Smooth muscle cell (in vitro differentiated cells): ENCODE measurements at regions not wholly inside any gene's neighbourhood (a gene's known extent, or its start where the extent isn't known, plus 50 kb on each side); places are given as distances from the start of the nearest gene placed in this dataset.

Experiments
- DNase-seq: peaks from one replicate; lab custom pipeline; 2025; ENCODE audit not compliant: unreplicated experiment; lab: John Stamatoyannopoulos, UW
- H2AFZ ChIP-seq: fragments of 200-600 bp; sonication (generic); 2 replicates; pipeline ENCODE4 v1.6.0; 2016; ENCODE audit warnings: antibody characterized with exemption, low read depth, mild to moderate bottlenecking
- H3F3A ChIP-seq: fragments of 200-600 bp; sonication (generic); 2 replicates; pipeline ENCODE4 v1.6.0; 2017; ENCODE audit warnings: antibody characterized with exemption, low read depth
- H3K27ac ChIP-seq: fragments of 200-600 bp; sonication (generic); 2 replicates; pipeline ENCODE4 v1.5.1; 2016; ENCODE audit warnings: low read depth, mild to moderate bottlenecking
- H3K27me3 ChIP-seq: fragments of 200-600 bp; sonication (generic); 2 replicates; pipeline ENCODE4 v1.6.1; 2016; ENCODE audit warnings: low read depth, mild to moderate bottlenecking
- H3K36me3 ChIP-seq: fragments of 200-600 bp; sonication (generic); 2 replicates; pipeline ENCODE4 v1.5.1; 2016; ENCODE audit warnings: low read depth
- H3K4me1 ChIP-seq: fragments of 200-600 bp; sonication (generic); 2 replicates; pipeline ENCODE4 v1.5.1; 2016; ENCODE audit warnings: low read depth
- H3K4me2 ChIP-seq: fragments of 200-600 bp; sonication (generic); 2 replicates; pipeline ENCODE4 v1.6.0; 2016; ENCODE audit warnings: mild to moderate bottlenecking
- H3K4me3 ChIP-seq: fragments of 200-600 bp; sonication (generic); 2 replicates; pipeline ENCODE4 v1.5.1; 2016; ENCODE audit warnings: mild to moderate bottlenecking
- H3K79me2 ChIP-seq: fragments of 200-600 bp; sonication (generic); 2 replicates; pipeline ENCODE4 v1.6.0; 2016; ENCODE audit warnings: low read depth, mild to moderate bottlenecking
- H3K9ac ChIP-seq: fragments of 200-600 bp; sonication (generic); 2 replicates; pipeline ENCODE4 v1.6.0; 2016; ENCODE audit warnings: low read depth
- H3K9me3 ChIP-seq: fragments of 200-600 bp; sonication (generic); replicated peaks from 2 replicates; pipeline ENCODE4 v1.5.1; 2016; ENCODE audit warnings: low read depth
- H4K20me1 ChIP-seq: fragments of 200-600 bp; sonication (generic); 2 replicates; pipeline ENCODE4 v1.6.0; 2016; ENCODE audit warnings: low read depth
- CTCF ChIP-seq: fragments of 200-600 bp; sonication (generic); IDR thresholded peaks from 2 replicates; pipeline ENCODE4 v1.5.1; 2017; ENCODE audit warnings: borderline replicate concordance, mild to moderate bottlenecking, antibody characterized with exemption; ENCODE audit not compliant: insufficient read depth, poor library complexity, severe bottlenecking
- WGBS: methylation state at CpG from one replicate; pipeline ENCODE4 v1.1.7; 2016; ENCODE audit warnings: low lambda C conversion rate; 5-methylcytosine and 5-hydroxymethylcytosine counted together

GRCh38 chr5:174982485-174982884, 258.1 kb downstream of the MSX2 start:
- H3K9me3 ChIP-seq, result no peaks in the 10 kb centered on the region
- no peak for TF ChIP-seq CTCF
- H3K4me2 ChIP-seq, result no peak overlapping the region
- H4K20me1 ChIP-seq, result no peaks in the 10 kb centered on the region
- H3F3A ChIP-seq, result no peaks in the 10 kb centered on the region
- H2AFZ ChIP-seq, result no peak overlapping the region
- no peaks in the 10 kb centered on the region for H3K4me1 ChIP-seq
- no peak overlapping the region for H3K4me3 ChIP-seq
- no peak overlapping the region for H3K9ac ChIP-seq
- H3K36me3 ChIP-seq, result no peaks in the 10 kb centered on the region
- H3K27me3 ChIP-seq, result no peaks in the 10 kb centered on the region
- DNase-seq, result no peak
- H3K27ac ChIP-seq, result no peak overlapping the region
- H3K79me2 ChIP-seq, result no peaks in the 10 kb centered on the region
- 64% methylated on average over 2 of the region's 2 CpGs for WGBS

DNA sequence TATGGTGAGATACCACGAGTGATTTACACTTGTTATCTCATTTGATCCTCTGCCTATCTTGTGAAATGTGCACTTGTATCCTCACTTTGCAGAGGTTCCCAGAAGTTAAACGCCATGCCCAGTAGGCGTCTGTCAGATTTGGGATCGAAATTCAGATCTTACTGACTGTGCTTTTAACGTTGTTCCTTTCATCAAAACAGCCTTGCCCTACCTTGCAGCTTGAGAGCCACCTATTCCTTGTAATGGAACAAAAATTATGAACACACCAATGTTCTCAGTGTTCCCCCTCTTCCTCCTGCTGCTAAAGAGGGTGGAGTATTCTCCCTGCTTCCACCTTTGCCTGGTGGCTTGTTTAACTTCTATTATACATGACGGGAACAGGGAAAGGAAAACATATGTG, 257.0 kb downstream of the MSX2 start:
- DNase-seq, result no peak
- H3K9me3 ChIP-seq, result no peaks in the 10 kb centered on the region
- no peak overlapping the region for H3K27ac ChIP-seq
- no peak overlapping the region for H3K9ac ChIP-seq
- no peaks in the 10 kb centered on the region for H3K4me1 ChIP-seq
- H2AFZ ChIP-seq, result no peak overlapping the region
- no peaks in the 10 kb centered on the region for H4K20me1 ChIP-seq
- 71% methylated on average over 6 of the region's 6 CpGs for WGBS
- no peaks in the 10 kb centered on the region for H3K36me3 ChIP-seq
- TF ChIP-seq CTCF, result no peak
- no peak overlapping the region for H3K4me3 ChIP-seq
- no peak overlapping the region for H3K4me2 ChIP-seq
- peaks cover 8% of the 10 kb centered on the region for H3K27me3 ChIP-seq
- no peaks in the 10 kb centered on the region for H3K79me2 ChIP-seq
- no peaks in the 10 kb centered on the region for H3F3A ChIP-seq

DNA sequence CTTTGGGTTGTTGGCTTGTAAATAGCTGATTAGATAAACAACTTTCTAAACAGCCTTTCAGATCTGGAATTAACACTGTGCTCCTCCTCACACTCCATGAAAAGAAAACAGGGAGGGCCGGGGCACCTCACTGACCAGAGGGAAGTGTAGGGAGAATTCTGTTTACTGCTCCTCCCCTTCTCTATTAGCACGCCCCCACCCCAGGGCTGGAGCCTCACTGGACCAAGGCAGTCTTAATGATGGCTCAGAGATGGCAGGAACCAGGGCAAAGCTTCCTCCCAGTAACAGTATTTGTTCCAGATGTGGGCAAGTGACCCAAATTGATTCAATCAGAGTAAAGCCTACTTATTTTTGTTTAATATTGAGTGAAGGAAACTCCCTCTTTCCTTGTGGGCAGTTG, 256.6 kb downstream of the MSX2 start:
- Histone ChIP-seq H3K27me3 (peaks cover 10% of the 10 kb centered on the region), H3K9me3 (no peaks in the 10 kb centered on the region), H2AFZ (no peak overlapping the region), H4K20me1 (no peaks in the 10 kb centered on the region), H3K4me1 (no peaks in the 10 kb centered on the region), H3K9ac (no peak overlapping the region), H3F3A (no peaks in the 10 kb centered on the region), H3K79me2 (no peaks in the 10 kb centered on the region), H3K4me2 (no peak overlapping the region), H3K27ac (no peak overlapping the region), H3K36me3 (no peaks in the 10 kb centered on the region), H3K4me3 (no peak overlapping the region)
- 51% methylated on average over 2 of the region's 2 CpGs for WGBS
- TF ChIP-seq CTCF, result no peak
- no peak for DNase-seq

DNA sequence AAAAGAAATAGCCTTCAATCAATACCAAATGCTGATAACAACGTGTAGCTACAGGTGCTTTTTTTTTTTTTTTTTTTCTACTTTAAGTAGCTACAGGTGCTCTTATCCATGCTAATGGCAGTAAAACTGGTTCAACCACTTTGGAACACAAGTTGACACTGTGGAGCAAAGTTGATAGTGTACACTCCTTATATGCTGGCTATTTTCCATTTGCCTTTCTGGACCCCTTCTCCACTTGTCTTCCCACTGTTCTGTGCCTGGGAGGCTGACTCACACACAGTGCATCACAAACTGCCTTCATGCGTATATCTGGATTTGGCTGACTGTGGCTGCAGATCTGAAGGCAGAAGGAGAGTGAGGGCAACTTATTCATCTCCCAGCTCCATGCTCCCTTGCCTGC, 247.9 kb downstream of the MSX2 start:
- WGBS, result 25% methylated on average over 2 of the region's 2 CpGs
- Histone ChIP-seq H3K79me2 (no peaks in the 10 kb centered on the region), H3K27ac (no peak overlapping the region)

More for the DNA sequence above, 247.9 kb downstream of the MSX2 start:
- H3K4me1 ChIP-seq, result no peaks in the 10 kb centered on the region
- DNase-seq, result no peak
- H3K4me2 ChIP-seq, result no peak overlapping the region
- H3K9me3 ChIP-seq, result no peaks in the 10 kb centered on the region
- H4K20me1 ChIP-seq, result no peaks in the 10 kb centered on the region
- H3K36me3 ChIP-seq, result no peaks in the 10 kb centered on the region
- H2AFZ ChIP-seq, result no peak overlapping the region
- H3K4me3 ChIP-seq, result no peak overlapping the region
- no peak for TF ChIP-seq CTCF
- no peak overlapping the region for H3K9ac ChIP-seq
- H3K27me3 ChIP-seq, result peaks cover 9% of the 10 kb centered on the region
- no peaks in the 10 kb centered on the region for H3F3A ChIP-seq
